IMR-90 (cell line): ENCODE measurements at regions not wholly inside any gene's neighbourhood (a gene's known extent, or its start where the extent isn't known, plus 50 kb on each side); places are given as distances from the start of the nearest gene placed in this dataset.

Experiments
- ATAC-seq: fragments of 200-7000 bp; cut with Tn5 transposase; 2 replicates; pipeline ENCODE4 v1.9.1; 2020; ENCODE audit warnings: low read depth, mild to moderate bottlenecking, moderate library complexity
- BruUV-seq: library from RNA; stranded (reverse); fragments of 400-500 nt; replicated peaks from 2 replicates; lab custom pipeline; 2021; lab: Mats Ljungman, UMichigan
- CTCF ChIA-PET: fragments of 300-600 bp; formaldehyde crosslinking; extraction: SDS; loops from one replicate; lab custom pipeline; 2021; ENCODE audit warnings: antibody characterized with exemption; lab: Yijun Ruan, JAX
- POLR2A ChIA-PET: fragments of 300-600 bp; sonication (Branson Sonifier 250); formaldehyde crosslinking; loops from one replicate; lab custom pipeline; 2022; ENCODE audit warnings: antibody characterized with exemption; ENCODE audit not compliant: unreplicated experiment; lab: Charles Lee
- DNase-seq: peaks from one replicate; pipeline ENCODE4 v3.0.0; 2013
- H2AFZ ChIP-seq: replicated peaks from 2 replicates; pipeline ENCODE3; 2013; ENCODE audit warnings: low read length, mild to moderate bottlenecking; ENCODE audit not compliant: poor library complexity
- H2AK5ac ChIP-seq: 2 replicates; pipeline ENCODE4 v1.6.1; 2013; ENCODE audit warnings: low read depth, low read length, inconsistent platforms
- H2AK9ac ChIP-seq: replicated peaks from 2 replicates; pipeline ENCODE3; 2013; ENCODE audit warnings: mild to moderate bottlenecking, low read depth, low read length, moderate library complexity; ENCODE audit not compliant: poor library complexity
- H2BK120ac ChIP-seq: 2 replicates; pipeline ENCODE4 v1.6.1; 2013; ENCODE audit warnings: low read depth, low read length, inconsistent platforms
- H2BK15ac ChIP-seq: 3 replicates; pipeline ENCODE4 v1.6.1; 2013; ENCODE audit warnings: low read depth, low read length, inconsistent platforms
- H2BK20ac ChIP-seq: 2 replicates; pipeline ENCODE4 v1.6.1; 2013; ENCODE audit warnings: low read depth, mild to moderate bottlenecking, inconsistent platforms, low read length, moderate library complexity
- H2BK5ac ChIP-seq: 2 replicates; pipeline ENCODE4 v1.6.1; 2013; ENCODE audit warnings: mild to moderate bottlenecking, low read depth, low read length, inconsistent platforms; ENCODE audit not compliant: poor library complexity, severe bottlenecking
- H3K14ac ChIP-seq: replicated peaks from 2 replicates; pipeline ENCODE4 v1.6.1; 2013; ENCODE audit warnings: low read depth, low read length, inconsistent platforms
- H3K18ac ChIP-seq: 2 replicates; pipeline ENCODE4 v1.6.1; 2013; ENCODE audit warnings: low read depth, low read length, control low read depth
- H3K23ac ChIP-seq: 2 replicates; pipeline ENCODE4 v1.6.1; 2013; ENCODE audit warnings: low read depth, low read length, inconsistent platforms
- H3K27ac ChIP-seq: 2 replicates; pipeline ENCODE4 v1.5.1; 2013; ENCODE audit warnings: mild to moderate bottlenecking, control low read depth, low read length; ENCODE audit not compliant: insufficient read depth
- H3K27me3 ChIP-seq: 2 replicates; pipeline ENCODE4 v1.6.1; 2013; ENCODE audit warnings: low read length; ENCODE audit not compliant: control insufficient read depth, insufficient read depth
- H3K36me3 ChIP-seq: 2 replicates; pipeline ENCODE4 v1.6.1; 2013; ENCODE audit warnings: low read length, mixed read lengths; ENCODE audit not compliant: control insufficient read depth, insufficient read depth
- H3K4ac ChIP-seq: 2 replicates; pipeline ENCODE4 v1.6.1; 2013; ENCODE audit warnings: low read depth, low read length, inconsistent platforms
- H3K4me1 ChIP-seq: 2 replicates; pipeline ENCODE4 v1.6.1; 2013; ENCODE audit warnings: low read length, mixed read lengths; ENCODE audit not compliant: control insufficient read depth, insufficient read depth
- H3K4me2 ChIP-seq: 2 replicates; pipeline ENCODE4 v1.6.1; 2013; ENCODE audit warnings: low read depth, mild to moderate bottlenecking, control low read depth, low read length, moderate library complexity
- H3K4me3 ChIP-seq: 2 replicates; pipeline ENCODE4 v1.5.1; 2013; ENCODE audit warnings: low read depth, mild to moderate bottlenecking, control low read depth, low read length, moderate library complexity; ENCODE audit not compliant: insufficient read depth
- H3K56ac ChIP-seq: 2 replicates; pipeline ENCODE4 v1.6.1; 2013; ENCODE audit warnings: low read length, inconsistent platforms; ENCODE audit not compliant: insufficient read depth; ENCODE audit errors: extremely low read depth
- H3K79me1 ChIP-seq, 2 experiments: 2 replicates each; pipeline ENCODE4 v1.6.1; 2013; ENCODE audit warnings: low read length in 2 of 2, inconsistent platforms in 1 of 2, low read depth in 1 of 2
- H3K9ac ChIP-seq: 2 replicates; pipeline ENCODE4 v1.6.1; 2013; ENCODE audit warnings: low read depth, low read length, control low read depth
- H3K9me1 ChIP-seq: 2 replicates; pipeline ENCODE4 v1.6.1; 2013; ENCODE audit warnings: low read length, inconsistent platforms; ENCODE audit not compliant: insufficient read depth
- H3K9me3 ChIP-seq: 2 replicates; pipeline ENCODE4 v1.6.1; 2013; ENCODE audit warnings: low read length; ENCODE audit not compliant: control insufficient read depth, insufficient read depth
- H4K20me1 ChIP-seq: 2 replicates; pipeline ENCODE4 v1.6.1; 2013; ENCODE audit warnings: low read length, inconsistent platforms; ENCODE audit not compliant: insufficient read depth
- H4K5ac ChIP-seq: 2 replicates; pipeline ENCODE4 v1.6.1; 2013; ENCODE audit warnings: mild to moderate bottlenecking, low read depth, low read length, control low read depth
- H4K8ac ChIP-seq, 2 experiments: 2 replicates each; pipeline ENCODE4 v1.6.1; 2013; ENCODE audit warnings: low read depth in 2 of 2, low read length in 2 of 2, control low read depth in 1 of 2, inconsistent platforms in 1 of 2
- H4K91ac ChIP-seq: 2 replicates; pipeline ENCODE4 v1.6.1; 2013; ENCODE audit warnings: low read depth, low read length, inconsistent platforms; ENCODE audit not compliant: insufficient read depth
- BHLHE40 ChIP-seq: fragments of 150-350 bp; IDR thresholded peaks from 2 replicates; pipeline ENCODE4 v1.6.1; 2016; ENCODE audit warnings: mild to moderate bottlenecking, low read depth, low read length
- CEBPB ChIP-seq: IDR thresholded peaks from 2 replicates; pipeline ENCODE4 v1.6.1; 2012; ENCODE audit warnings: low read depth, low read length, improper control_type of control experiment
- CHD1 ChIP-seq: IDR thresholded peaks from 2 replicates; pipeline ENCODE4 v1.6.1; 2012; ENCODE audit warnings: low read depth, low read length, improper control_type of control experiment
- FOS ChIP-seq: fragments of 150-350 bp; IDR thresholded peaks from 2 replicates; pipeline ENCODE4 v1.6.1; 2016; ENCODE audit warnings: low read depth, low read length
- MAFK ChIP-seq: IDR thresholded peaks from 2 replicates; pipeline ENCODE4 v1.6.1; 2012; ENCODE audit warnings: low read depth, low read length, improper control_type of control experiment
- MAZ ChIP-seq: IDR thresholded peaks from 2 replicates; pipeline ENCODE4 v1.6.1; 2012; ENCODE audit warnings: low read depth, mild to moderate bottlenecking, low read length, improper control_type of control experiment, moderate library complexity, borderline replicate concordance
- MXI1 ChIP-seq: IDR thresholded peaks from 2 replicates; pipeline ENCODE4 v1.6.1; 2012; ENCODE audit warnings: low read depth, mild to moderate bottlenecking, low read length, moderate library complexity, borderline replicate concordance
- NFE2L2 ChIP-seq: fragments of 150-350 bp; IDR thresholded peaks from 2 replicates; pipeline ENCODE4 v1.6.1; 2016; ENCODE audit warnings: low read depth, mild to moderate bottlenecking, low read length
- POLR2A ChIP-seq: IDR thresholded peaks from 2 replicates; pipeline ENCODE4 v1.6.1; 2012; ENCODE audit warnings: mild to moderate bottlenecking, low read depth, low read length
- RAD21 ChIP-seq: IDR thresholded peaks from 2 replicates; pipeline ENCODE4 v1.6.1; 2012; ENCODE audit warnings: low read length, improper control_type of control experiment
- RCOR1 ChIP-seq: IDR thresholded peaks from 2 replicates; pipeline ENCODE4 v1.6.1; 2012; ENCODE audit warnings: mild to moderate bottlenecking, low read length, improper control_type of control experiment; ENCODE audit not compliant: insufficient replicate concordance
- RFX5 ChIP-seq: IDR thresholded peaks from 2 replicates; pipeline ENCODE4 v1.8.0; 2012; ENCODE audit warnings: low read depth, mild to moderate bottlenecking, low read length, moderate library complexity
- SMC3 ChIP-seq: fragments of 150-350 bp; IDR thresholded peaks from 2 replicates; pipeline ENCODE4 v1.6.1; 2016; ENCODE audit warnings: low read depth, mild to moderate bottlenecking, antibody characterized with exemption, low read length, moderate library complexity
- USF2 ChIP-seq: fragments of 150-350 bp; IDR thresholded peaks from 2 replicates; pipeline ENCODE4 v1.6.1; 2017; ENCODE audit warnings: mild to moderate bottlenecking, antibody characterized with exemption, low read length, low read depth
- WGBS, 2 experiments: methylation state at CpG; one replicate each; pipeline versions ENCODE4 v1.1.5 to v1.1.7; 2013; ENCODE audit warnings: missing lambda C conversion rate in 2 of 2; ENCODE audit not compliant: insufficient read length in 1 of 2; ENCODE audit errors: extremely low coverage in 2 of 2; 5-methylcytosine and 5-hydroxymethylcytosine counted together
- dilution Hi-C: fragments of 300-500 bp; cut with HindIII; formaldehyde crosslinking; loops from one replicate; pipeline ENCODE4 v1.14.3; 2018; ENCODE audit warnings: low sequenced_read_pairs; ENCODE audit not compliant: unreplicated experiment
- in situ Hi-C: fragments of 300-500 bp; cut with MboI; formaldehyde crosslinking; loops from 3 replicates; pipeline ENCODE4 v1.14.3; 2019; ENCODE audit warnings: low sequenced_read_pairs, inconsistent platforms, mixed read lengths
- intact Hi-C: fragments of 100-400 bp; cut with micrococcal nuclease; formaldehyde crosslinking; loops from 2 replicates; pipeline ENCODE4 v1.10.0; 2022
- TF ChIP-seq, protein P1 (sequence below): fragments of 150-350 bp; IDR thresholded peaks from 2 replicates; pipeline ENCODE4 v1.6.1; 2016; ENCODE audit warnings: low read depth, mild to moderate bottlenecking, low read length, moderate library complexity, borderline replicate concordance
- TF ChIP-seq, protein P2 (sequence below): conservative IDR thresholded peaks from 2 replicates; pipeline ENCODE4 v1.5.1; 2012; ENCODE audit warnings: mild to moderate bottlenecking, low read depth, low read length, improper control_type of control experiment

- Histone ChIP-seq H2BK120ac (no peak overlapping the region), H2BK20ac (no peak overlapping the region), H3K27me3 (no peaks in the 10 kb centered on the region), H3K4me1 (peaks cover 2% of the 10 kb centered on the region; the same call in 1 of the 2 replicates), H3K27ac (no peak overlapping the region), H3K9ac (no peak overlapping the region), H3K4me2 (no peak overlapping the region), H2AK9ac (no peak overlapping the region), H3K4ac (no peak overlapping the region), H3K9me3 (no peaks in the 10 kb centered on the region), H2BK5ac (no peak overlapping the region), H4K91ac (no peak overlapping the region), H3K18ac (no peak overlapping the region), H3K79me1 (no peaks in the 10 kb centered on the region), H3K36me3 (no peaks in the 10 kb centered on the region), H3K9me1 (no peaks in the 10 kb centered on the region), H3K56ac (no peak overlapping the region), H3K4me3 (no peak overlapping the region), H3K14ac (no peak overlapping the region), H4K5ac (no peak overlapping the region), H2BK15ac (no peak overlapping the region), H4K20me1 (no peaks in the 10 kb centered on the region), H3K23ac (no peak overlapping the region), H2AFZ (no peak overlapping the region), H2AK5ac (no peak overlapping the region), H4K8ac (no peak overlapping the region)
- DNase-seq (no peak), ATAC-seq (no peak)
- in situ Hi-C loops: no loop called here
- dilution Hi-C loops: no loop called here
- TF ChIP-seq POLR2A (no peak), RAD21 (no peak), MAFK (no peak), CHD1 (no peak), USF2 (no peak), RFX5 (no peak), SMC3 (no peak), BHLHE40 (no peak), RCOR1 (no peak), MAZ (no peak), CEBPB (no peak), MXI1 (no peak), NFE2L2 (no peak), FOS (no peak)
- TF ChIP-seq, protein P1, sequence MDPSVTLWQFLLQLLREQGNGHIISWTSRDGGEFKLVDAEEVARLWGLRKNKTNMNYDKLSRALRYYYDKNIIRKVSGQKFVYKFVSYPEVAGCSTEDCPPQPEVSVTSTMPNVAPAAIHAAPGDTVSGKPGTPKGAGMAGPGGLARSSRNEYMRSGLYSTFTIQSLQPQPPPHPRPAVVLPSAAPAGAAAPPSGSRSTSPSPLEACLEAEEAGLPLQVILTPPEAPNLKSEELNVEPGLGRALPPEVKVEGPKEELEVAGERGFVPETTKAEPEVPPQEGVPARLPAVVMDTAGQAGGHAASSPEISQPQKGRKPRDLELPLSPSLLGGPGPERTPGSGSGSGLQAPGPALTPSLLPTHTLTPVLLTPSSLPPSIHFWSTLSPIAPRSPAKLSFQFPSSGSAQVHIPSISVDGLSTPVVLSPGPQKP: no peak
- TF ChIP-seq, protein P2, sequence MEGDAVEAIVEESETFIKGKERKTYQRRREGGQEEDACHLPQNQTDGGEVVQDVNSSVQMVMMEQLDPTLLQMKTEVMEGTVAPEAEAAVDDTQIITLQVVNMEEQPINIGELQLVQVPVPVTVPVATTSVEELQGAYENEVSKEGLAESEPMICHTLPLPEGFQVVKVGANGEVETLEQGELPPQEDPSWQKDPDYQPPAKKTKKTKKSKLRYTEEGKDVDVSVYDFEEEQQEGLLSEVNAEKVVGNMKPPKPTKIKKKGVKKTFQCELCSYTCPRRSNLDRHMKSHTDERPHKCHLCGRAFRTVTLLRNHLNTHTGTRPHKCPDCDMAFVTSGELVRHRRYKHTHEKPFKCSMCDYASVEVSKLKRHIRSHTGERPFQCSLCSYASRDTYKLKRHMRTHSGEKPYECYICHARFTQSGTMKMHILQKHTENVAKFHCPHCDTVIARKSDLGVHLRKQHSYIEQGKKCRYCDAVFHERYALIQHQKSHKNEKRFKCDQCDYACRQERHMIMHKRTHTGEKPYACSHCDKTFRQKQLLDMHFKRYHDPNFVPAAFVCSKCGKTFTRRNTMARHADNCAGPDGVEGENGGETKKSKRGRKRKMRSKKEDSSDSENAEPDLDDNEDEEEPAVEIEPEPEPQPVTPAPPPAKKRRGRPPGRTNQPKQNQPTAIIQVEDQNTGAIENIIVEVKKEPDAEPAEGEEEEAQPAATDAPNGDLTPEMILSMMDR: no peak
- WGBS, 2 experiments: 92% methylated on average over 5 of the region's 12 CpGs; no CpG with 5 or more reads in 1 of the 2 experiments
- BruUV-seq: no TSS peak
- CTCF ChIA-PET: interaction anchor here (0.6 kb wide), 1 partner anchor 298 kb away, joined by 4 read pairs; no protein-coding TSS in a partner anchor
- intact Hi-C loops: no loop called here
- POLR2A ChIA-PET: interaction anchor here (0.5 kb wide), 1 partner anchor 312 kb away, joined by 3 read pairs; no protein-coding TSS in a partner anchor
These were observed 201.0 kb upstream of the FOXQ1 start for GRCh38 chr6:1110941-1111349.
